ENCODE measurements at regions not wholly inside any gene's neighbourhood (a gene's known extent, or its start where the extent isn't known, plus 50 kb on each side); places are given as distances from the start of the nearest gene placed in this dataset.
"Not testable (repeated sequence)": the region's sequence is repeated elsewhere in the genome, so short reads cannot be mapped to it uniquely, and the experiment has no call there.

- not testable (repeated sequence) for DNase-seq
These were observed 369.8 kb downstream of the TMEM121 start for GRCh38 chr14:105896206-105896605.

GRCh38 chr14:105896961-105897724 is 370.8 kb downstream of the TMEM121 start:
- peak in 1 of 2 donors; percentile 6 for DNase-seq

- DNase-seq, result no peak
These were observed 371.3 kb downstream of the TMEM121 start for GRCh38 chr14:105897725-105898113.

GRCh38 chr14:105898482-105899010 is 372.2 kb downstream of the TMEM121 start:
- DNase-seq, result no peak

GRCh38 chr14:105899071-105899641 is 372.8 kb downstream of the TMEM121 start:
- no peak for DNase-seq

- no peak for DNase-seq
These were observed 373.4 kb downstream of the TMEM121 start for GRCh38 chr14:105899657-105900397.

GRCh38 chr14:105900398-105901160 is 374.2 kb downstream of the TMEM121 start:
- no peak for DNase-seq

GRCh38 chr14:105901226-105901625 is 374.8 kb downstream of the TMEM121 start:
- no peak for DNase-seq

GRCh38 chr14:105902131-105902898 is 375.9 kb downstream of the TMEM121 start:
- DNase-seq, result no peak

- not testable (repeated sequence) for DNase-seq
These were observed 376.4 kb downstream of the TMEM121 start for GRCh38 chr14:105902899-105903165.

GRCh38 chr14:105903971-105904370 is 377.6 kb downstream of the TMEM121 start:
- DNase-seq, result no peak

- DNase-seq, result no peak
These were observed 378.0 kb downstream of the TMEM121 start for GRCh38 chr14:105904379-105904778.

GRCh38 chr14:105905456-105905855 is 379.1 kb downstream of the TMEM121 start:
- DNase-seq, result no peak

GRCh38 chr14:105907276-105907675 is 380.9 kb downstream of the TMEM121 start:
- DNase-seq, result no peak

- no peak for DNase-seq
These were observed 381.6 kb downstream of the TMEM121 start for GRCh38 chr14:105908006-105908405.

GRCh38 chr14:105908481-105908911 is 382.1 kb downstream of the TMEM121 start:
- DNase-seq, result peak in 1 of 2 donors; percentile 3

GRCh38 chr14:105909046-105909827 is 382.9 kb downstream of the TMEM121 start:
- no peak for DNase-seq

GRCh38 chr14:105909828-105910120 is 383.4 kb downstream of the TMEM121 start:
- DNase-seq, result not testable (repeated sequence)

GRCh38 chr14:105910426-105910825 is 384.0 kb downstream of the TMEM121 start:
- DNase-seq, result no peak

GRCh38 chr14:105911006-105911847 is 384.8 kb downstream of the TMEM121 start:
- DNase-seq, result no peak
